Adipocyte (in vitro differentiated cells): ENCODE measurements at regions not wholly inside any gene's neighbourhood (a gene's known extent, or its start where the extent isn't known, plus 50 kb on each side); places are given as distances from the start of the nearest gene placed in this dataset.
A peak's percentile ranks its signal among the peaks of the same experiment; 100 is the strongest.
"Not testable (repeated sequence)": the region's sequence is repeated elsewhere in the genome, so short reads cannot be mapped to it uniquely, and the experiment has no call there.

Experiments
- DNase-seq: peaks from one replicate; pipeline ENCODE4 v3.0.0-alpha.2; 2015; ENCODE audit warnings: low read depth
- H3K27me3 ChIP-seq: replicated peaks from 2 replicates; pipeline ENCODE4 v1.7.0; 2013; ENCODE audit warnings: mild to moderate bottlenecking, low read length, moderate library complexity; ENCODE audit not compliant: control insufficient read depth, insufficient read depth
- H3K36me3 ChIP-seq: 2 replicates; pipeline ENCODE4 v1.7.0; 2013; ENCODE audit warnings: low read length, mild to moderate bottlenecking, moderate library complexity; ENCODE audit not compliant: control insufficient read depth, insufficient read depth, severe bottlenecking
- H3K4me1 ChIP-seq: 2 replicates; pipeline ENCODE4 v1.7.0; 2013; ENCODE audit warnings: mild to moderate bottlenecking, low read length, moderate library complexity; ENCODE audit not compliant: control insufficient read depth, insufficient read depth
- H3K4me3 ChIP-seq: 2 replicates; pipeline ENCODE4 v1.7.0; 2013; ENCODE audit warnings: mild to moderate bottlenecking, low read length, moderate library complexity
- H3K9ac ChIP-seq: 2 replicates; pipeline ENCODE4 v1.7.0; 2013; ENCODE audit warnings: mild to moderate bottlenecking, low read length, moderate library complexity
- H3K9me3 ChIP-seq: 2 replicates; pipeline ENCODE4 v1.7.0; 2013; ENCODE audit warnings: mild to moderate bottlenecking, low read length, moderate library complexity; ENCODE audit not compliant: control insufficient read depth

DNA sequence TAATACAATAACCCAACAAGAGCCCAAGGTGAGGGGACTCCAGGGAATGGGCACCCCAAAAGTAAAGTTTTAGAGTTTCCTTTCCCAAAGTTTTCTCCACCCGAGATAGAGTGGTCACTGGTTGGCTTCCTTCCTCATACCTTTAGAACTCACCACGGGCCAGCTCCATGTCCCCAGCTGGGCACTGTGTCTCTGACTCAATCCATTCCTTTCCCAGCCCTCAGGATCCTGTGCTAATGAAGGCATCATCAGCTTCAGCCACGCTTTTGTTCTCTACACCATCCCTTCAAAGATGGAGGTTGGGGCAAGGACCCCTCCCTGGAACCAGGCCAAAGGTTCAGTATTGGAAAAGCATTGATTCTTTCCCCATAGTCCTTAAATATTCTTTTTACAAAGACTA, 59.8 kb upstream of the VASH1 start:
- Histone ChIP-seq H3K9me3 (no peaks in the 10 kb centered on the region), H3K4me3 (no peak overlapping the region), H3K27me3 (peaks cover 7% of the 10 kb centered on the region), H3K4me1 (peaks cover 8% of the 10 kb centered on the region), H3K9ac (no peak overlapping the region), H3K36me3 (no peaks in the 10 kb centered on the region)
- DNase-seq: no peak

GRCh38 chr14:76701981-76702380, 59.3 kb upstream of the VASH1 start:
- no peak for DNase-seq
- Histone ChIP-seq H3K36me3 (no peaks in the 10 kb centered on the region), H3K9ac (no peak overlapping the region), H3K4me3 (no peak overlapping the region), H3K9me3 (no peaks in the 10 kb centered on the region), H3K27me3 (peaks cover 1% of the 10 kb centered on the region), H3K4me1 (peaks cover 8% of the 10 kb centered on the region)

GRCh38 chr14:76705214-76705613, 56.1 kb upstream of the VASH1 start:
- no peaks in the 10 kb centered on the region for H3K4me1 ChIP-seq
- H3K9ac ChIP-seq: no peak overlapping the region
- no peaks in the 10 kb centered on the region for H3K36me3 ChIP-seq
- no peaks in the 10 kb centered on the region for H3K27me3 ChIP-seq
- no peak overlapping the region for H3K4me3 ChIP-seq
- DNase-seq: no peak
- no peaks in the 10 kb centered on the region for H3K9me3 ChIP-seq

DNA sequence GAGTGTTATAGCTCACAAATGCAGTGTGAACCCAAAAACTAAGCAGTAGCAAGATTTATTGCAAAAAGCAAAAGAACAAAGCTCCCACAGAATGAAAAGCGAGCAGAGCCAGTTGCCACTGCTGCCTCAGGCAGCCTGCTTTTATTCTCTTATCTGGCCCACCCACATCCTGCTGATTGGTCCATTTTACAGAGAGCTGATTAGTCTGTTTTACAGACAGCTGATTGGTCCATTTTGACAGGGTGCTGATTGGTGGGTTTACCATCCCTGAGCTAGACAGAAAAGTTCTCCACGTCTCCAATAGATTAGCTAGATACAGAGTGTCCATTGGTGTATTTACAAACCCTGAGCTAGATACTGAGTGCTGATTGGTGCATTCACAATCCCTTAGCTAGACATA, 55.1 kb upstream of the VASH1 start:
- not testable (repeated sequence) for H3K4me3 ChIP-seq, DNase-seq, H3K9me3 ChIP-seq, H3K36me3 ChIP-seq, H3K27me3 ChIP-seq, H3K4me1 ChIP-seq, H3K9ac ChIP-seq

DNA sequence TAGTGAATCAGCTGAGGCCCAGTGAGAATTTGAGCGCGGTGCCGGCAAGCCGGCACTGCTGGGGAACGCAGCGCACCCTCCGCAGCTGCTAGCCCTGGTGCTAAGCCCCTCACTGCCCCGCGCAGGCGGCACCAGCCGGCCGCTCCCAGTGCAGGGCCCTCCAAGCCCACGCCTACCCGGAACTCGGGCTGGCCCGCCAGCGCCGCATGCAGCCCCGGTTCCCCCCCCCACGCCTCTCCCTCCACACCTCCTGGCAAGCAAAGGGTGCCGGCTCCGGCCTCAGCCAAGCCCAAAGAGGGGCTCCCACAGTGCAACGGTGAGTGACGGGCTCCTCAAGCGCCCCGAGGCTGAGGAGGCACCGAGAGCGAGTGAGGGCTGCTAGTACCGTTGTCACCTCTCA, 54.5 kb upstream of the VASH1 start:
- no peaks in the 10 kb centered on the region for H3K27me3 ChIP-seq
- no peak for DNase-seq
- H3K9ac ChIP-seq: no peak overlapping the region
- H3K36me3 ChIP-seq: no peaks in the 10 kb centered on the region
- H3K9me3 ChIP-seq: no peaks in the 10 kb centered on the region
- H3K4me3 ChIP-seq: no peak overlapping the region
- H3K4me1 ChIP-seq: no peaks in the 10 kb centered on the region

DNA sequence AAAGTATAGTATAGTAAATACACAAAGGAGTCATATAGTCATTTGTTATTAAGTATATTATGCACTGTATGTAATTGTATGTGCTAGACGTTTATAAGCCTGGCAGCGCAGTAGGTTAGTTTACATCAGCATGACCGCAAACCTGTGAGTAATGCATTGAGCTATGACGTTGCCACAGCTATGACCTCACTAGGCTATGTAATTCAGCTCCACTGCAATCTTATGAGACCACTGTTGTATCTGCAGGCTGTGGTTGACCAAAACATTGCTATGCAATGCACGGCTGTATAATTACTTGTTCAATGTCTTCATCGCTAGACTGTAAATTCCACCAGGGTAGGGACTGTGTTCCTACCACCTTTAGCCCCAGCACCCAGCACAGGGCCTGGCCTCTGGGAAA, 53.2 kb upstream of the VASH1 start:
- Histone ChIP-seq H3K4me1 (no peaks in the 10 kb centered on the region), H3K9me3 (no peaks in the 10 kb centered on the region), H3K27me3 (no peaks in the 10 kb centered on the region), H3K4me3 (no peak overlapping the region), H3K36me3 (no peaks in the 10 kb centered on the region), H3K9ac (no peak overlapping the region)
- DNase-seq: no peak

DNA sequence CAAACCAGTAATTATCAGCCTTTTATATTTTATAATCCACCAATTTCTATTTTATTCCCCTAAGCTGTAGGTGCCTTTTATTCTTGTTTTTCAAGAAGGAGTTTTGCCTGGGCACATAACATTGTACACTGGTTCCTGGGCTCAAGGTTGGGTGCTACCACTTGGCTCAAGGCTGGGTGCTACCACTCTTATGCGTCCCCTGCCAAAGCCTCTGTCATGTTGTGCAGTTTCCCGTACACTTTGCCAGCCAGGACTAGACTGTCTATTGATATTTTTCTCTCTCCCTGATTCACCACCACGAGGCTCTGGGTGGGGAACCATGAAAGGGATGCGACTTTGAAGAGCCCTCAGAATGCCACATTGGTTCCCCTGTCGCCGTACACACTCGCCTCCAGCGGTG, 52.5 kb upstream of the VASH1 start:
- no peaks in the 10 kb centered on the region for H3K9me3 ChIP-seq
- H3K4me1 ChIP-seq: no peaks in the 10 kb centered on the region
- H3K4me3 ChIP-seq: no peak overlapping the region
- no peaks in the 10 kb centered on the region for H3K27me3 ChIP-seq
- H3K36me3 ChIP-seq: no peaks in the 10 kb centered on the region
- no peak overlapping the region for H3K9ac ChIP-seq
- DNase-seq: no peak

DNA sequence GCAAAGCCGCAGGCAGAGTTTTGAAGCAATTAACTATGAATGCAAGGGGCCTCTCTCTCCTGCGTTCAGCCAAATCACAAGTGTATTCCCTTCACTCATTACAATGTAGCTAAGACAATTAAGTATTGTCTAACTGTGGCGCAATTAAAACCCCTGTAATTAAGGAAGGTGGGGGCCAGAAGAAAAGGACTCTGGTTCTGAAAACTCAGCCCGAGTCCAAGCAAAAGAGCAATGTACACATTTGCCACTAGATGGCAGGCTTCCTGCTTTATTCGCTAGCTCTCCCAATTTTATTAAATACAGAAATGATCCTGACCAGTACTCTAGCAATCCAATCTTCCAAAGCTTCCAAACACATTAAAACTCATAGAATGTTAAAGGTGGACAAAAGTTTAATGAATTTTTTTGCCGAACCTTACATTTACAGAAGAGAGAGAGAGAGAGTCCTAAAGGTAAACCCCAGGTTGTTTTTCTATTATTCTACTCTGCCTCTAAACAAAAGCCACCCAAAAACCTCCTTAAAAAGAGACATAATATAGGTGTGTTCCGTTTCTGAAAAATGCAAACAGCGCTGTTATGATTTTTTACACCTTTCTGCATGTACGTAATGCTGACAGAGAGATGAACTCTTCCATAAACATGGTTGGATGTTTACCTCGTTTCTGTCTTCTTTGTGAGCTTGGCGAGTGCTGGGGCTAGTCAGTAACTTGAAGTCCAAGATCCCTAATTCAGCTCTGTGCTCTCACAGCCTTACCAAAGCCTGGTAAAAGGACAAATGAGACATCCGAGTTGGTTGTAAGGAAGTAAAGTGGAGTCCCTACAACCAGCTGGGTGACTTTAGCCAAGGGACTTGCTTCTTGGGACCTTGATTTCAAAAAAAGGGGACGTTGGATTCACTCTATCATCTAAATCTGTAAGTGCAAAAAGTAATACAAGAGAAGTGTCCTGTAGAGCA, 50.9 kb upstream of the VASH1 start:
- no peaks in the 10 kb centered on the region for H3K9me3 ChIP-seq
- peak; percentile 85 for DNase-seq
- no peaks in the 10 kb centered on the region for H3K36me3 ChIP-seq
- peaks cover under 1% of the 10 kb centered on the region for H3K4me1 ChIP-seq
- H3K4me3 ChIP-seq: no peak overlapping the region
- no peak overlapping the region for H3K9ac ChIP-seq
- H3K27me3 ChIP-seq: no peaks in the 10 kb centered on the region
